ENCODE measurements at regions not wholly inside any gene's neighbourhood (a gene's known extent, or its start where the extent isn't known, plus 50 kb on each side); places are given as distances from the start of the nearest gene placed in this dataset.
"Not testable (repeated sequence)": the region's sequence is repeated elsewhere in the genome, so short reads cannot be mapped to it uniquely, and the experiment has no call there.

DNA sequence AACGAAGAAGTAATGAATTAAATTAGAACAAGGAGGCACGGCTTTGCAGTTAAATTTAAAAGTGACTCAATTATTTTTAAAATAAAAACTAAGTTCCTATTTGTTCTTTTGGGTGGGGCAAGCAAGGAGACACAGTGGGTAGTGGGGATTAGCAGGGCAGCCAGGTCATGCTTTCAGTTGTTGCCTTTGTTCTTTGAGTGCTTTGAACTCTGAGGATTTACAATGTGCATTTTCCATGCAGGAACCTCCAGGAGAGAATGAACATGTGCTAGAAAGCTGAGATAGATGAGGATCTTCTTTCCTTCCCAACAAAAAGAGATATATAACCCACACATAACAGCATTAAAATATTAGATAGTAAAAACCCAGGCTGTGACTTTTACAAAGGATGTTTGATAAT, 420.4 kb upstream of the CTSO start:
- H3K4me1 ChIP-seq: no peaks in the 10 kb centered on the region
- H3K9me3 ChIP-seq: no peaks in the 10 kb centered on the region
- no peak overlapping the region for H3K4me3 ChIP-seq
- 51 to 71% methylated on average over 2 of the region's 2 CpGs for WGBS, 2 donors (ENCODE audit: low coverage in 1 of 2)
- H3K27ac ChIP-seq: no peak overlapping the region
- no peaks in the 10 kb centered on the region for H3K27me3 ChIP-seq
- no peaks in the 10 kb centered on the region for H3K36me3 ChIP-seq
- no peak for ATAC-seq
- TF ChIP-seq, protein P1, sequence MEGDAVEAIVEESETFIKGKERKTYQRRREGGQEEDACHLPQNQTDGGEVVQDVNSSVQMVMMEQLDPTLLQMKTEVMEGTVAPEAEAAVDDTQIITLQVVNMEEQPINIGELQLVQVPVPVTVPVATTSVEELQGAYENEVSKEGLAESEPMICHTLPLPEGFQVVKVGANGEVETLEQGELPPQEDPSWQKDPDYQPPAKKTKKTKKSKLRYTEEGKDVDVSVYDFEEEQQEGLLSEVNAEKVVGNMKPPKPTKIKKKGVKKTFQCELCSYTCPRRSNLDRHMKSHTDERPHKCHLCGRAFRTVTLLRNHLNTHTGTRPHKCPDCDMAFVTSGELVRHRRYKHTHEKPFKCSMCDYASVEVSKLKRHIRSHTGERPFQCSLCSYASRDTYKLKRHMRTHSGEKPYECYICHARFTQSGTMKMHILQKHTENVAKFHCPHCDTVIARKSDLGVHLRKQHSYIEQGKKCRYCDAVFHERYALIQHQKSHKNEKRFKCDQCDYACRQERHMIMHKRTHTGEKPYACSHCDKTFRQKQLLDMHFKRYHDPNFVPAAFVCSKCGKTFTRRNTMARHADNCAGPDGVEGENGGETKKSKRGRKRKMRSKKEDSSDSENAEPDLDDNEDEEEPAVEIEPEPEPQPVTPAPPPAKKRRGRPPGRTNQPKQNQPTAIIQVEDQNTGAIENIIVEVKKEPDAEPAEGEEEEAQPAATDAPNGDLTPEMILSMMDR (IDR thresholded peaks at IDR 0.05): no peak
- TF ChIP-seq EP300 (IDR thresholded peaks at IDR 0.05): no peak
- no peak for TF ChIP-seq POLR2A (IDR thresholded peaks at IDR 0.05)
- no peak for TF ChIP-seq POLR2AphosphoS5 (IDR thresholded peaks at IDR 0.05)

GRCh38 chr4:156367502-156367901, 413.8 kb upstream of the CTSO start:
- not testable (repeated sequence) for H3K36me3 ChIP-seq, H3K4me3 ChIP-seq, H3K4me1 ChIP-seq, ATAC-seq, H3K27me3 ChIP-seq, H3K9me3 ChIP-seq, H3K27ac ChIP-seq
- WGBS, 2 donors (ENCODE audit: low coverage in 1 of 2): no CpG with 5 or more reads among the region's 13 CpGs

- no peak for ATAC-seq
- no peak overlapping the region for H3K27ac ChIP-seq
- no peaks in the 10 kb centered on the region for H3K27me3 ChIP-seq
- no peaks in the 10 kb centered on the region for H3K36me3 ChIP-seq
- TF ChIP-seq EP300 (IDR thresholded peaks at IDR 0.05): no peak
- no peak for TF ChIP-seq POLR2A (IDR thresholded peaks at IDR 0.05)
- TF ChIP-seq POLR2AphosphoS5 (IDR thresholded peaks at IDR 0.05): no peak
- TF ChIP-seq, protein P1 (IDR thresholded peaks at IDR 0.05): no peak
- WGBS, 2 donors (ENCODE audit: low coverage in 1 of 2): 38 to 39% methylated on average over 2 of the region's 2 CpGs
- H3K4me3 ChIP-seq: no peak overlapping the region
- H3K9me3 ChIP-seq: no peaks in the 10 kb centered on the region
- H3K4me1 ChIP-seq: no peaks in the 10 kb centered on the region
These were observed 408.9 kb upstream of the CTSO start for GRCh38 chr4:156362581-156362980.

GRCh38 chr4:156347412-156348075, 393.9 kb upstream of the CTSO start:
- Histone ChIP-seq H3K36me3 (no peaks in the 10 kb centered on the region), H3K9me3 (no peaks in the 10 kb centered on the region), H3K4me3 (no peak overlapping the region), H3K4me1 (peaks cover 0 to 7% (median 0%) of the 10 kb centered on the region in 3 donors), H3K27me3 (no peaks in the 10 kb centered on the region), H3K27ac (no peak overlapping the region)
- no peak for ATAC-seq
- TF ChIP-seq POLR2A (IDR thresholded peaks at IDR 0.05) (no peak), EP300 (IDR thresholded peaks at IDR 0.05) (no peak), POLR2AphosphoS5 (IDR thresholded peaks at IDR 0.05) (no peak)
- TF ChIP-seq, protein P1 (IDR thresholded peaks at IDR 0.05): no peak

DNA sequence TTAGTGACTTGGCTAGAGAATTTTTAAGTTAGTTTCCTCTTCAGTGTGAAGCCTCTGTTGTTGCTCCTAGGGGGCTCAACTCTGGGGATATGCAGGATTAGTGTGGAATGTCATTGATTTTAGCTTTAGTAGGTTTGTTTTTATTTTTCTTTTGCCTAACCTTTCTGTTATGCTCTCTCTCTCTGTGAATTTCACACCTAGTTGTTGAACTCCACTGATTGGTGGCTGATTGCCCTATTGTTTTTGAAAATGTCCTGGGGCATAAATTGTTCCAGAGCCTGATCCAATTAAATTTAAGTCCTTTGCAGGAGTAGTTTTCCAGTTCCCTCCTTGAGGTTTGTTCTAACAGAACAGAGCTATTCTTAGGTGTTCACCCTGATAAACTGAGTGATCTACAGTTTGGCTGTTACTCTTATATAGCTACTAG, 393.3 kb upstream of the CTSO start:
- TF ChIP-seq EP300 (IDR thresholded peaks at IDR 0.05): no peak
- TF ChIP-seq POLR2A (IDR thresholded peaks at IDR 0.05): no peak
- TF ChIP-seq, protein P1 (IDR thresholded peaks at IDR 0.05): no peak
- no peak for TF ChIP-seq POLR2AphosphoS5 (IDR thresholded peaks at IDR 0.05)
- no peak for ATAC-seq
- Histone ChIP-seq H3K4me3 (no peak overlapping the region), H3K9me3 (no peaks in the 10 kb centered on the region), H3K27ac (no peak overlapping the region), H3K36me3 (no peaks in the 10 kb centered on the region), H3K4me1 (peaks cover 0 to 7% (median 0%) of the 10 kb centered on the region in 3 donors), H3K27me3 (no peaks in the 10 kb centered on the region)

Data from gastroesophageal sphincter (tissue), 4 donors.